ENCODE measurements at regions not wholly inside any gene's neighbourhood (a gene's known extent, or its start where the extent isn't known, plus 50 kb on each side); places are given as distances from the start of the nearest gene placed in this dataset.

- no peak for TF ChIP-seq CTCF (conservative IDR thresholded peaks at IDR 0.05 in 1 of 2, IDR thresholded peaks at IDR 0.05 in 1 of 2; ENCODE audit: extremely low read depth in 1 of 2, insufficient read depth in 1 of 2, low read depth in 1 of 2, low read length in 2 of 2)
- no peak for TF ChIP-seq EZH2 (IDR thresholded peaks at IDR 0.05; ENCODE audit: borderline replicate concordance, low read length)
Observed at GRCh38 chr12:97386133-97386581, 76.4 kb upstream of the RMST start.
